Right lobe of liver (tissue), 4 donors: ENCODE measurements at regions not wholly inside any gene's neighbourhood (a gene's known extent, or its start where the extent isn't known, plus 50 kb on each side); places are given as distances from the start of the nearest gene placed in this dataset.

Experiments used
- POLR2A ChIP-seq: fragments of 450-650 bp; IDR thresholded peaks from one replicate; pipeline ENCODE4 v1.6.1; 2017; ENCODE audit warnings: antibody characterized with exemption, mild to moderate bottlenecking
- TF ChIP-seq, protein P1 (sequence below), 4 donors: fragments of 200-600 bp in 3 of 4; fragments of 450-650 bp in 1 of 4; IDR thresholded peaks; one replicate each; pipeline versions ENCODE4 v1.5.1 to v1.8.0; 2016 to 2022; ENCODE audit warnings: antibody characterized with exemption in 4 of 4, mild to moderate bottlenecking in 2 of 4
- donor health status: DM: no; HTN: no; CAD: no.
- donor health status: DM: no; HTN: no; CAD: no.
- donor health status: DM: no; HTN: yes; CAD: no.

DNA sequence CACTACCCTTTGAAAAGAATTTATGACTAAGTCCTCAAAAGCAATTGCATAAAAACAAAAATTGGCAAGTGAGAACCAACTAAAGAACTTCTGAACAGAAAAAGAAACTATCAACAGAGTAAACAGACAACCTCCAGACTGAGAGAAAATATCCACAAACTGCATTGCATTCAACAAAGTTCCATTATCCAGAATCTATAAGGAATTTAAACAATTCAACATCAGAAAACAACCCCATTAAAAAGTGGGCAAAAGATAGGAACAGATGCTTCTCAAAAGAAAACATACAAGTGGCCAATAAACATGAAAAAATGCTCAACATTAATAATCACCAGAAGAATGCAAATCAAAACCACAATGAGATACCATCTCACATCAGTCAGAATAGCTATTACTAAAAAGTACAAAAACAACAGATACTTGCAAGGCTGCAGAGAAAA lies 130.2 kb downstream of the GASK1B start:
- TF ChIP-seq POLR2A = no peak
- TF ChIP-seq, protein P1, sequence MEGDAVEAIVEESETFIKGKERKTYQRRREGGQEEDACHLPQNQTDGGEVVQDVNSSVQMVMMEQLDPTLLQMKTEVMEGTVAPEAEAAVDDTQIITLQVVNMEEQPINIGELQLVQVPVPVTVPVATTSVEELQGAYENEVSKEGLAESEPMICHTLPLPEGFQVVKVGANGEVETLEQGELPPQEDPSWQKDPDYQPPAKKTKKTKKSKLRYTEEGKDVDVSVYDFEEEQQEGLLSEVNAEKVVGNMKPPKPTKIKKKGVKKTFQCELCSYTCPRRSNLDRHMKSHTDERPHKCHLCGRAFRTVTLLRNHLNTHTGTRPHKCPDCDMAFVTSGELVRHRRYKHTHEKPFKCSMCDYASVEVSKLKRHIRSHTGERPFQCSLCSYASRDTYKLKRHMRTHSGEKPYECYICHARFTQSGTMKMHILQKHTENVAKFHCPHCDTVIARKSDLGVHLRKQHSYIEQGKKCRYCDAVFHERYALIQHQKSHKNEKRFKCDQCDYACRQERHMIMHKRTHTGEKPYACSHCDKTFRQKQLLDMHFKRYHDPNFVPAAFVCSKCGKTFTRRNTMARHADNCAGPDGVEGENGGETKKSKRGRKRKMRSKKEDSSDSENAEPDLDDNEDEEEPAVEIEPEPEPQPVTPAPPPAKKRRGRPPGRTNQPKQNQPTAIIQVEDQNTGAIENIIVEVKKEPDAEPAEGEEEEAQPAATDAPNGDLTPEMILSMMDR (IDR thresholded peaks at IDR 0.05) = no peak
